ENCODE measurements at regions not wholly inside any gene's neighbourhood (a gene's known extent, or its start where the extent isn't known, plus 50 kb on each side); places are given as distances from the start of the nearest gene placed in this dataset.

DNA sequence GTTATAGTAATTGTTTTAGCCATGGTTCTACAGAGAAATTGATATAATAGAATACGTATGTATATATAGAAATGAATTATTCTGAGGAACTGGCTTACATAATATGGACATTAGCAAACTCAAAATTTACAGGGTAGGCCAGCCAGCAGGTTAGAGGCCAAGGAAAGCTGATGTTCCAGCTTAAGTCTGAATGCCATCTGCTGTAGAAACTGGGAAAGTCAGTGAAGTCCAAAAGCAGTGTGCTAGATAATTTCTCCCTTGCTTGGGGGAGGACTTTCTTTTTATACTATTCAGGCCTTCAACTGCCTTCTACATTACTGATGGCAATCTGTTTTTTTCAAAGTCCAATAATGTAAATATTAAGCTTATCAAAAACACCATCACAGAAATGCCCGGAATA lies 1174.7 kb downstream of the ZPLD1 start:
- DNase-seq (ENCODE audit: low read depth in 2 of 2, low spot score in 1 of 2): no peak

DNA sequence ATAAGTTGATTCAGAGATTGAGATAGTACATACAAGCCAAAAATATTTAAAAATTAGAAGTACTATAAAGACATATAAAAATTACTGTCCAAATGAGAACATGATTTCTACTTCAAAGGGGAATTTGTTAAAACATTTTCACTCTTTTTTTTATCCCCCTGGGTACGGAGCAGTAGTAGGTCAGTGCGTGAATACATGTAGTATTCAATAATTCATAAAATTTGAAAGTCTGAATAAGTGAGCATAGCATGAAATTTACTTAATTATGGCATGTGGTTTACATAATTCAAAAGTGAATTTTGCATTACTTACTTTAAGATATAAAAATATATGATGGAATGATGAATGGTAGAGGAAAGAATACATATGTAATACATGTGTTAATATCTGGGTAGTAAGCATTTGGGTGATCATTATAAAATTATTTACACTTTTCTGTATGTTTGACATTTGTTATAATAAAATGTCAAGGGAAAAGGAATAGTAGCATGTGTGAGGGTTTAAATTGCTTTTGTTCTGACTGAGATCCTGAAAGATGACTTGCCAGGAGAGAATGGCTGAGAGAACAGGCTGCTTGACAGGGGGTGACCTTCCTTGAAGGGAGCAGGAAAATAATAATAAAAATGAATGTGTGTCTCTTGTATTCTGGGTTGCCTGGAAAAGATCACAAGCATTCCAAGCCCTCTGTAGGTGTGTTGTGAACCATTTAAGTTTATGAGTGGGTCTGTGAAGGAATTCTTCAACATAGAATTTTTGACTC lies 1178.8 kb downstream of the ZPLD1 start:
- DNase-seq (ENCODE audit: low read depth in 2 of 2, low spot score in 1 of 2): no peak

DNA sequence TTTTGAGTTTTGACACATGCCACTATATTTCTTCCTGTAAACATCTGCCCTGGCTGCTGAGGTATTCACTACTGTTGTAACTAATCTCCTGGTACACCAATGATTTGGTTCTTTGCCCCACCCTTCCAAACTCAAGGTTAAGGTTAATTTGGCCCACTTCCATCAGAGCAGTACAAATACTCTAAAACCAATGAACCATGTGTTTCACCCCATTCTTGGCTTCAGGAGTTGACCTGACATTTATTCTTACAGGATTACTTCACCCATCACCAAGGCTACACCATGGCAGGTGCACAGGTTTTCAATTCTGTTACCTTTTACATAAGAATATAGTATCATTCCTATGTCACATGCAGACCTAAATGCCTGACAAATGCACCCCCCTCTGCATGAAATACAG lies 1179.9 kb downstream of the ZPLD1 start:
- no peak for DNase-seq (ENCODE audit: low read depth in 2 of 2, low spot score in 1 of 2)

DNA sequence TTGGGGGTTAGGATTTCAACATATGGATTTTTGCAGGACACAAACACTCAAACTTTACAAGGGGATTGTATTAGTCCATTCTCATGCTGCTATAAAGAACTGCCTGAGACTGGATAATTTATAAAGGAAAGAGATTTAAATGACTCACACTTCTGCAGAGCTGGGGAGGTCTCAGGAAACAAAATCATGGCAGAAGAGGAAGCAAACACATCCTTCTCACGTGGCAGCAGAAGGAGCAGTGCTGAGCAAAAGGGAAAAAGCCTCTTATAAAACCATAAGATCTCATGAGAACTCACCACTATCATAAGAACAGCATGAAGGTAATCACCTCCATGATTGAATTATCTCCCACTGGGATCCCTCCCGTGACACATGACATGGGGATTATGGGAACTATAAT lies 1183.1 kb downstream of the ZPLD1 start:
- DNase-seq (ENCODE audit: low read depth in 2 of 2, low spot score in 1 of 2): no peak

DNA sequence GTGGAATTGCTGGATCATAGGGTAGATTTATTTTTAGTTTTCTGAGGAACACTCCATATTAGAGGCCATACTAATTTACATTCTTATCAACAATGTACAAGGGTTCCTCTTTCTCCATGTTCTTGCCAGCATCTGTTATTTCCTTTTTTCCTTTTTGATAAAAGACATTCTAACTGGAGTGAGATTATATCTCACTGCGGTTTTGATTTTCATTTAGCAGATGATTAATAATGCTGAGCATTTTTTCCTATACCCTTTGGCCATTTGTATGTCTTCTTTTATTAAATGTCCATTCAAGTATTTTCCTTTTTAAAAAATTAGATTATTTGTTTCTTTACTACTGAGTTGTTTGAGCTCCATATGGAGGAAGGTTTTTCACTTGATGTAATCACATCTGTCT lies 1189.5 kb downstream of the ZPLD1 start:
- DNase-seq (ENCODE audit: low read depth in 2 of 2, low spot score in 1 of 2): no peak

DNA sequence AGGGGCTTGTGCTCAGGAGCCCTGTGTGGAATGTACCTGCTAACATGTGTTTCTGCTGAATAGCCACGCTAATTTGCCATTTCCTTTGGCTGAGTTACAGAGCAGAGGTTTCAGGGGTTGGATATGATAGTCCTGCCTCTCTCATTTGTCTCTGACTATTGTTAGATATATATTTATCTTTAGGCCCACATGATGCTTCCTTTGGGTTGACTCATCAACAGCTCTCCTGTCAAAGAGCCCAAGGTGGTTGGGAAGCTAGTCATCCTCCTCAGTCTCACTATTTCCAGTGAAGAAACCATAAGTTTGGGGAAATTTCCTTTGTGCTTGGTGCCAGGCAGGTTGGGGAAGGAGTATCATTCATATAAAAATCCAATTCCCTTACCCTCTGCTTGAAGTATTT lies 1194.6 kb downstream of the ZPLD1 start:
- no peak for DNase-seq (ENCODE audit: low read depth in 2 of 2, low spot score in 1 of 2)

DNA sequence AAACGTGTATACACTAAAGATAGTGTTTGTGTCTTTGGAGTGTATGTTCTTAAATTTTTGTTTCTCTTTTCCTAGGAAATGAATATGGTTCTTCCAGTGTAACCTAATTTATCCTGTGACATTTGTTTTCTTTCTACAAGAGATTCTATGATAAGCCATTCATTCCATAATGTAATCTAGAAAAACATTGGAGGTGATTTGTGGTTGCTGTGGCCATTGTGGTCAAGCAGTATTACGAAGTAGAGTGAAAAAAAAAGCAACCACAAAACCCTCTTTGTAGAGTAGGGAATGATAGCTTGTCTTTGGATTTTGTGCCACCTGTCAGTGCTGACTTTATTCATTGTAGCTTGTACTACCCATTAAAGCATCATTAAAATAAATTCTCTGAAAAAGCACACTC lies 1209.6 kb downstream of the ZPLD1 start:
- no peak for DNase-seq (ENCODE audit: low read depth in 2 of 2, low spot score in 1 of 2)

DNA sequence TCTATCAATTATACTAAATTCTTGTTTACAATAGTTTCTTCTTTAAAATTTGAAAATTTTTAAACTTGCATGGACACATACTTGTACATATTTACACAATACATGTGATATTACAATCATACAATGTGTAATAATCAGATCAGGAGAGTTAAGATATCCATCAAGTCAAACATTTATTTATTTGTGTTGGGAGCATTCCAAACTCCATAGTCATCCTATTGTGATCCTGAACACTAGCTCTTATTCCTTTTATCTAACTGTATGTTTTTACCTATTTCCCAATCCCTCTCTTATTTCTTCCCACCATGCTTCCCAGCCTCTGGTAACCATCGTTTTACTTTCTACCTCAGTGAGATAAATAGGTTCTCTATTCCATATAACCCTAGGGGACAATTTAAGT lies 1219.2 kb downstream of the ZPLD1 start:
- no peak for DNase-seq (ENCODE audit: low read depth in 2 of 2, low spot score in 1 of 2)

DNA sequence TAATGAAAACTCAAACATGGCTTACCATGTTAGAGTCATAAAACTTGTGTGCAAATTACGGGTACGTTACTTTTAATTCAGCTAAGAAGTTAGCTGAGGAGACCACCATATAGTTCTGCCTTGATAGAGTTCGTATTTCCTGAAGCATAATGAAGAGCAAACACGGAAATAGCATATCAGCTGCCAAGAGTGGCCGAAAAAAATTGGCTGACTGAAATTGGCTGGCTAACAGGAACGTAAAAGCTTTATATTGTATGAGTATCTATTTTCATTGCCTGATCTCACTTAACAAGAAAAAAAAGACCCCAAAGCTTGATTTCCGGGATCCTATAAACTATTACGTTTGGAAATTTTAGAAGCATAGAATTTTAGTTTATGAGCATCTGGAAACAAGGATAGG lies 1222.9 kb downstream of the ZPLD1 start:
- DNase-seq (ENCODE audit: low read depth in 2 of 2, low spot score in 1 of 2): no peak

DNA sequence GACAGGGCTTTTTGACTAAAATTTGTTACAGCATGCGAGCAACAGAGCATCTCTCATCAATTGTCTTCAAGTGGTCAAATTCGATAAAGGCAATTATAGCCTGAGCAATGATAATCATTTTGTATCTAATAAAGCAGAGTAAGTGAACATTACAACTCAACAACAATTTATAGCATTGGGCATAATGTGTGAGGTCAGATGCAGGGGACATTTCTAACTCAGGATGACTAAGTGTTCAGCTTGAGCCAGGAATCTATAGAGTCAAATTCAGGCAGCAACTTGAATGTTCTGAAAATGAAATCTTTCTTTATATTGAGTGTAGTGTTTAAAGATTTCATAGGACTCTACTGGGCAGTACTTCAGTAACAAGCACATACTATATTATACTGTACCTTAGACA lies 1226.0 kb downstream of the ZPLD1 start:
- DNase-seq (ENCODE audit: low read depth in 2 of 2, low spot score in 1 of 2): no peak

DNA sequence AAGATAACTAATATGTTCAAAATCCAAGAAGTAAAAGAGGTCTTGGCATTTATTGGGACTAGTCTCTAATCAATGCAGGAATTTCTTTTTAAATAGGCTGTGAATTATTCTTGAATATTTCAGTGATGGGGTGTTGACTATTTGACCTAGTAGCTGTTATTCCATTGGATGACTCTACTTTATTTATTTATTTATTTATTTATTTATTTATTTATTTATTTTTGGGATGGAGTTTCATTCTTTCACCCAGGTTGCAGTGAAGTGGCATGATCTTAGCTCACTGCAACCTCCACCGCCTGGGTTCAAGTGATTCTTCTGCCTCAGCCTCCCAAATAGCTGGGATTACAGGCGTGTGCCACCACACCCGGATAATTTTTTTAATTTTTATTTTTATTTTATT lies 1227.8 kb downstream of the ZPLD1 start:
- no peak for DNase-seq (ENCODE audit: low read depth in 2 of 2, low spot score in 1 of 2)

DNA sequence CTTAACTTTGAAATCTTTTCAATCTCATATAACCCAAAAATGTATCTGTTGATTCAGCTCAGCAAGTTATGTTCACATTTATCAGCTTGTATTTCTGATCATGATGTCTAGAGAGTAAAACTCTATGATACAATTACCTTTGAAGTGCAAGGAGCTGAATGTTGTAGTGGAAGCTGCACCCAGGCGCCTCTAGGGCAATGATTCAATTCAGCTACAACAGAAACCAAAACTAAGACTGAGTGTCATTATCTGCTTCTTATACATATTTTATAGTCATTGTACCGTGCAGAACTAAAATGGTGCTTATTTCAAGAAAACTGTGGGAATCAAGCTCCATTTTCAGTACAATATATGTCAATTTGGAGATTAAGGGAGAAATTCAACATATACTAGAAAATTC lies 1237.5 kb downstream of the ZPLD1 start:
- no peak for DNase-seq (ENCODE audit: low read depth in 2 of 2, low spot score in 1 of 2)

DNA sequence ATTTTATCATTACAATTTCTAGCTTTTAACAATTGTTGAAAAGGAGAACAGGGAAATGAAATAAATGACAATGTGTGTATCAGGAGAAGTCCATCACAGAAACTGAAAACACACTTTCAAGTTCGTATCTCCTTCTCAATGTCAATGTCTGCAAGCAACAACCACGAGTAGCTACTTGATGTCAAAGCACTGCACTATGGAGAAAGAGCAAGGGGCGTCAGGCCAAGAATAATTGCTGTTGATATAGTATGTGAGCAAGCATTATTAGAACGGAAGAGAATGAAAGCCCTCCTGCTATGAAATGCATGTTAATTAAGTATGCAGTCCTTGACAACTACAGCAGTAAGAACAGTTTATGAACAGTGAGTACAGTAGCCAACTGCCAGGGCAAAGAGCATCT lies 1250.1 kb downstream of the ZPLD1 start:
- DNase-seq (ENCODE audit: low read depth in 2 of 2, low spot score in 1 of 2): no peak

DNA sequence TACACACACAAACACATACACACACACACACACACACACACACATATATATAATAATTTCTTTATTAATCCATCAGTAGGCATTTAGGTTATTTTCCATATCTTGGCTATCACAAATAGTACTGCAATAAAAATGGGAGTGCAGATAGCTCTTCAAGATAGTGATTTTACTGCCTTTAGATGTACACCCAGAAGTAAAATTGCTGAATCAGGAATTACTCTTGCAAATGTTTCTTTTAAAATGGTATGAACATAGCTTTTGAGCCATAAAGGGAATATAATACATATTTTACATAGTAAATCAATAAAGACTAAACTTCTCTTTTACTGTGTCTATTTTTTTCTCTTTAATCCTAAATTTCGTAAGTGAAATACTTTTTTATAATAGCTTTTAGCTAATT lies 1251.1 kb downstream of the ZPLD1 start:
- no peak for DNase-seq (ENCODE audit: low read depth in 2 of 2, low spot score in 1 of 2)

DNA sequence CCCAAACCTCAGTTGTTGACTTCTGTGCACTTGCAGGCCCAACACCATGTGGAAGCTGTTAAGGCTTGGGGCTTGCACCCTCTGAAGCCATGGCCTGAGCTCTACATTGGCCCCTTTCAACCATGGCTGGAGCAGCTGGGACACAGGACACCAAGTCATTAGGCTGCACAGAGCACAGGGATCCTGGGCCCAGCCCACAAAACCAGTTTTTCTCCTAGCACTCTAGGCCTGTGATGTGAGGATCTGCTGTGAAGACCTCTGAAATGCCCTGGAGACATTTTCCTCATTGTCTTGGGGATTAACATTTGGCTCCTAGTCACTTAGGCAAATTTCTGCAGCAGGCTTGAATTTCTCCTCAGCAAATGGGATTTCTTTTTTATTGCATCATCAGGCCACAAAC lies 1255.7 kb downstream of the ZPLD1 start:
- DNase-seq (ENCODE audit: low read depth in 2 of 2, low spot score in 1 of 2): no peak

DNA sequence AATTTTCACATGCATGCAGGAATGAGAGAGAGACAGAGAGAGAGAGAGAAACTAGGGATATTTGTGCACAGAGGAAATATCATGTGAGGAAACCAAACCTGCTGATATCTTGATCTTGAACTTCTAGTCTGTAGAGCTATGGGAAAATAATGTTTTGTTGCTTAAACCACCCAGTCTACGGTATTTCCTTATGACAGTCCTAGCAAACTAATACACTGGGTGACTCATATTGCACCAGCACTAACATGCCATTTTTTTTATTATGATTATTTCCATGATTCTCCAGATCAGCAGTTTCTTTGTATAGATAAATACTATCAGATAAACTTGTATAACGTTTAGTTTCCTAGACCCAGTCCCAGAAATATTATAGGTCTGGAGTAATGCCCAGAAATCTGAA lies 1259.0 kb downstream of the ZPLD1 start:
- DNase-seq (ENCODE audit: low read depth in 2 of 2, low spot score in 1 of 2): no peak

DNA sequence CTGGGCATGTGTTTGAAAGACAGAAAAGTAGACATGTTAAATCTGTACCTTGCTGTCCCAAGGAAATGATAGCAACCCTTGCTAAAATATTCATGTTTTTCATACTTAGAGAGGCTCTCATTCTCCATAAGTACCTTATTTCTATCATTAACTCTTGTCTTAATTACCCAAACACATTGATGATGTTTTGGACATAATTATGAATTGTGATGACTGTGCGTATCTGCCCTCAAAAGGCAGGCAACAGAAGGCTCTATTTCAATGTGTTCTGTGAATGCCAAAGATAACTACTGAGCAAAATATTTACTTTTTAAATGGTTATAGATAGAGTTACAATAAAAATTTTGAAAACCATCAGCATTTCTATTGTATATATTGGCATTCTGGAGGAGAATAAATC lies 1263.8 kb downstream of the ZPLD1 start:
- no peak for DNase-seq (ENCODE audit: low read depth in 2 of 2, low spot score in 1 of 2)

DNA sequence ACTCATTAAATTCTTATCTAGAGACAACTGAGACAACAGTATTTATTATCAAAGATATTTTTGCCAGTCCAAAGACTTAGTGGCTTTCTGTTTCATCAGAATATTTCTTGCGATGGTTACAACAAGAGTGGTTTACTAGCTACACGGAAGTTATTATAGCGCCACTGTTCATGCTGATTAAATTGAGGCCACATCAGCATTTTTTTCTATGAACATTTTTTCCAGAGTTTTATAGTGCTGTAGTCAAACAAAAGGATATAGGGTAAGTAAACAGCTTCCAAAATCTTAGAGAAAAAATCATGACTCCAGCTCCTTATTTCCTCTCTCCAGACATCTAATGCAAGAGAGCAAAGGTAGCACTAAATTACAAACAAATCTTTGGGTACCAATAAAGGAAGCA lies 1264.4 kb downstream of the ZPLD1 start:
- no peak for DNase-seq (ENCODE audit: low read depth in 2 of 2, low spot score in 1 of 2)

DNA sequence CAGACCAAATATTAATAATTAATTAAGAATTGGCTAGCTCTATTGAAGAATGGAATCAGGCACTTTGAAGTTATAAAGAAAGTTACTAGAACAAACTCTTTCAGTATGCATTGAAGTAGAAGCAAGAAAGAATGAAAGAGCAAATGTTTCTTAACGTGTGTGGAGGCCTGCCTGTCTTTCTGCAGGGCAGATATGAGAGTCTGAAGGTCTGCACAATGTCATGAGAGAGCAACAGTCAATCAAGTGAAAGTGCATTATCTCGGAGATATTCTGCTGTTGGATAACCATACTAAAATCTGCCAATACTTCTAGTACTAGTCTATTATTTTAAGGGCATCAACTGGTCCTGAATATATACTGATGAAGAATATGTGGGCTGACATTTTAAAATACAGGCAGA lies 1270.8 kb downstream of the ZPLD1 start:
- DNase-seq (ENCODE audit: low read depth in 2 of 2, low spot score in 1 of 2): no peak

DNA sequence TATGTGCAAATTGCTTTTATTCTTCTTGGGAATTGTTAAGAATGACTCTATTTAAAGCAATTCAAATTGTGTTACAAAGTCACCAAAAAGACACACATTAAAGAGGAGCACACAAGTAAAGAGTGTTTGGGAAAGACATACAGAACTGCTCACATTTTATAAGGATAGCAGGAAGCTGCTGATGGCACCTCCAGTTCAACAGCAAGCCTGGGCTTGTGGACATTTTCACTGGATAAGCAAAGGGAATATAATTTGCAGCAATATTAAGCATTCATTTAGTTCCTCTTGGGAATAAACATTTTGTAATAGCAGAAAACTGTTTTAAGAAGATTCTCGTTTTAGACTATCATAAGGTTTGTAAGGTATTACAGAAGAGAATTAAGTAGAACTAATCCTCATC lies 1271.9 kb downstream of the ZPLD1 start:
- DNase-seq (ENCODE audit: low read depth in 2 of 2, low spot score in 1 of 2): no peak

DNA sequence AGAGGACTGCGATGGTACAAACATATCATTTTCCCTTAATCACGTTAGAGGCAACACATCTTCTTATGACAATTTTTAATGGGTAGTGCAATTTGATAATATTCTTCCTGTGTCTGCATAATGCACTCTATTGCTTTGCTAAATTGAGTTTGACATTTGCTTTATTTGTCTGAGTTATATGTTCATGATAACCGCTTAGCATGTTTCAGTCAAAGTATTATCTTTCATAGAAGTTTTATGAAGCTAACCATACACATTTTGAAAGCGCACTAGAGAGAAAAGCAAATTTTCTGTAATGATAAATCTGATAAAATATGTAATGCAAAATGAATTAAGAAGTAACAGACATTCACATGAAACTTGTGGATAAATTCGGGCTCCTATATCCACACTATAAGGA lies 1276.9 kb downstream of the ZPLD1 start:
- no peak for DNase-seq (ENCODE audit: low read depth in 2 of 2, low spot score in 1 of 2)

DNA sequence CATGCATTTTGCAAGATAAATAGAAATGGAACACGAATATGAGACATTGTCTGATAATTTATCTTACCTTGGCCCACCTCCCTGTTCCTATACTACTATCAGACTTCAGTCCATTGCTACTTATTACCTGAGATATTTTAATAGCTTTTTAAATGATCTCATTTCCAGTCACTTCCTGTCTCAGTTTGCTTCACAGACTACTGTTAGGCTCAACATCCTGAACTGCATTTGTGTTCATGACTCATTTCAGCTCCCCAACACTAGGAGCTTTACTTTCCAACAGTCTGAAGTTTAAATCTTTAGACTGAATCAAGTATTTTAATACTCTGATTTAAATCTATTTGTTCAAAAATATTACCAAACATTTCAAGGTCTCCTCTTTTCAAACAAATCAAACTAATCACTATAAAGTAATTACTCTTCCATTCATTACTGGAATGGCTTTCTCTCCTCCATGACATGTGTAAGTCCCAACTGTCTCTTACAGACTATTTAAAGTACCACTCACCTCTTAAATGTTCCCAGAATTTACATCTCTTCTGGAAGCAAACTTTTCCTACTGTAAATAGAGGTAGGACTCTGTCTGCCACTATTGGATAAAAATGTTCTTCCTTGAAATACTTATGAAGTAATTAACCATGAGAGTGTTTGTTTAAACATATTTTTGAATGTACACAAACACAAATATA lies 1277.6 kb downstream of the ZPLD1 start:
- no peak for DNase-seq (ENCODE audit: low read depth in 2 of 2, low spot score in 1 of 2)

DNA sequence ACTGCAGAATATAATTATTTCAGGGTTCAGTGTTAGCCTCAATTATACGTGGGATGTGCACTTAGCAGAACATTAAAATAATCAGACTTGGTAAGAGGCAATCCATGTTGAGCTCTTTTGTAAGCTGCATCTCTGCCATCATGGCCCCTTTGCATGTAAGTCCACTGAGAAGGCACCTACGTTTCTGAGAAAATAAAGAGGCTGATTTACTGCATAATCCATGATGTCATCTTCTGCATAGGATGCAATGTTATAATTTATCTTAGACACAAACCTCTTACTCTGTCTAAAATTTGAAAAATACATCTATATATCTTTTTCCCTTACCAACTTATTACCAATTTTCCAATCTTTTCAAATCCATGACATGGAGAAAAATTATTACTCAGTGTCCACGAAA lies 1294.7 kb downstream of the ZPLD1 start:
- no peak for DNase-seq (ENCODE audit: low read depth in 2 of 2, low spot score in 1 of 2)

Data from stimulated activated CD8-positive, alpha-beta memory T cell treated with anti-CD3 and anti-CD28 coated beads, Interleukin-4, amount 100 ng/mL, for 4 hours (primary cell).